ENCODE measurements at regions not wholly inside any gene's neighbourhood (a gene's known extent, or its start where the extent isn't known, plus 50 kb on each side); places are given as distances from the start of the nearest gene placed in this dataset.
"Not testable (repeated sequence)": the region's sequence is repeated elsewhere in the genome, so short reads cannot be mapped to it uniquely, and the experiment has no call there.

DNA sequence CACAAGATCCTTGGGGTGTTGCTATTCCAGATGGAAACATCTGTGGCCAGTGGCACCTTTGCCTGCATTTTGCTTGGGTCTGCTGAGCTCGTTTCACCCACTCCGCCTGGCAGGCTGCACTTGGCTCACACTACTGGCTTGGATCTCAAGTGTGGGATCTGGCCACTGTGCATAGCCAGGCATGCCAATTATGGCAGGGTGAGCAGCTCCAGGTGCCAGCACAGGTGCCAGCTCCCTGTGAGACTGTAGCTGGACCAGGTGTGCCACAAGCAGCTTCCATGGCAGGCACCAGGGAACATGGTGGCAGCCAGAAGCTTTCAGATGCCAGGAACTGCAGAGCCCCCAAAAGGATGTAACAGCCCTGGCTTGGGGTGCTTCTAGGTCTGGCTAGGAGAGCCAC is 463.8 kb upstream of the PABPC4L start:
- TF ChIP-seq JUND (IDR thresholded peaks at IDR 0.05; ENCODE audit: low read depth): no peak
- in situ Hi-C loops (cut with HindIII; ENCODE audit: low pct_unique_long_range_greater_than_20kb, low sequenced_read_pairs): no loop called here
- no peak for DNase-seq (ENCODE audit: low read depth in 1 of 2, low spot score in 1 of 2)

DNA sequence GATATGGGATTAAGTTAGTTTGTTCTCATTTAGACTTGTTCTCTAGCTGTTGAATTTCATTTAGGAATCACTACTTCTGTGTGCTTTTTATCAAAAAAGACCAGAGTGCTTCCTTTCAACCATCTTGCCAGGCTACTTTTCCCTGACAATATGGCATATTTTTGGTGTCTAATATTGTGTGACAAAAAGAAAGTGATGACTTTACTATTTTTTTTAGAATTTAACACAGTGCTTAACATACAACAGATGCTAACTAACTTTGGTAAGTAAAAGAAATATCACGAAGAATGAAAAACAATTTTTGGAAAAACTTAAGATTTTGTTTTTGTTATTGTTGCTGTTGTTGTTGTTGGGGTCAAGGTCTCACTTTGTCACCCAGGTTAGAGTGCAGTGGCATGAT is 462.2 kb upstream of the PABPC4L start:
- TF ChIP-seq JUND (IDR thresholded peaks at IDR 0.05; ENCODE audit: low read depth): no peak
- DNase-seq (ENCODE audit: low read depth in 1 of 2, low spot score in 1 of 2): no peak
- in situ Hi-C loops (cut with HindIII; ENCODE audit: low pct_unique_long_range_greater_than_20kb, low sequenced_read_pairs): no loop called here

DNA sequence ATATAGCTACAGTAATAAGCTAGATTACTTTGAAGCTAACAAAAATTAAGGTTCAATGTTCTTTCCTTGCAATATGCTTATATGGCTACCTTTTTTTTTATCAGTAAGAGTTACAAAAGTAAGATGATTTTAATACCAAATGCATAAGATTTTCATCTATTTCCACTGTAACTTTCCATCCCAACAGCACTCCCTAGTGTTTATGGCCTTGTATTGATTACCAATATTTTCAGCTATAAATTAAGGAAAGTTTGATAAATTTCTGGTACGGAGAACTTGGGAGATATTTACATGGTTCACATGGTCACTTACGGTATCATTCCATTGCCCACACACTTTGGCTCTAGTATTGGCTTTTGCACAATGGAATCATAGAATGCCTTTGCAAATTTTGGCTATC is 448.9 kb upstream of the PABPC4L start:
- no peak for TF ChIP-seq JUND (IDR thresholded peaks at IDR 0.05; ENCODE audit: low read depth)
- in situ Hi-C loops (cut with HindIII; ENCODE audit: low pct_unique_long_range_greater_than_20kb, low sequenced_read_pairs): no loop called here
- no peak for DNase-seq (ENCODE audit: low read depth in 1 of 2, low spot score in 1 of 2)

DNA sequence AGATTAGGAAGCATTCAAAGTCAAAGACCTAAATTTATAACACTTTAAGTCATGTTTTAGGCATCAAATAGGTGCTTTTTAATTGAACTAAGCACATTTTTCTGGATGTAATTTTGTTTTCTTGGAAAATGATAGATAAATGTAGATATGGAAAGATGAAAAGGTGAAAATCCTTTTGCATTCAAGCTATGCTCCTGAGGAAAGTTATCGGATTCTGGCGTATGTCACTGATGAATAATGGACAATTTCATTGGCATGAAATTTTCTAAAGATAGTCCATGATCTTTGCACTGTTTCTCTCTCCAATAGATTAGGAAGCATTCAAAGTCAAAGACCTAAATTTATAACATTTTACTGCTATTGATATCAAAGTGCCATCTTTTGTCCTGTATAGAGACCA is 444.2 kb upstream of the PABPC4L start:
- TF ChIP-seq JUND (IDR thresholded peaks at IDR 0.05; ENCODE audit: low read depth): no peak
- in situ Hi-C loops (cut with HindIII; ENCODE audit: low pct_unique_long_range_greater_than_20kb, low sequenced_read_pairs): no loop called here
- no peak for DNase-seq (ENCODE audit: low read depth in 1 of 2, low spot score in 1 of 2)

DNA sequence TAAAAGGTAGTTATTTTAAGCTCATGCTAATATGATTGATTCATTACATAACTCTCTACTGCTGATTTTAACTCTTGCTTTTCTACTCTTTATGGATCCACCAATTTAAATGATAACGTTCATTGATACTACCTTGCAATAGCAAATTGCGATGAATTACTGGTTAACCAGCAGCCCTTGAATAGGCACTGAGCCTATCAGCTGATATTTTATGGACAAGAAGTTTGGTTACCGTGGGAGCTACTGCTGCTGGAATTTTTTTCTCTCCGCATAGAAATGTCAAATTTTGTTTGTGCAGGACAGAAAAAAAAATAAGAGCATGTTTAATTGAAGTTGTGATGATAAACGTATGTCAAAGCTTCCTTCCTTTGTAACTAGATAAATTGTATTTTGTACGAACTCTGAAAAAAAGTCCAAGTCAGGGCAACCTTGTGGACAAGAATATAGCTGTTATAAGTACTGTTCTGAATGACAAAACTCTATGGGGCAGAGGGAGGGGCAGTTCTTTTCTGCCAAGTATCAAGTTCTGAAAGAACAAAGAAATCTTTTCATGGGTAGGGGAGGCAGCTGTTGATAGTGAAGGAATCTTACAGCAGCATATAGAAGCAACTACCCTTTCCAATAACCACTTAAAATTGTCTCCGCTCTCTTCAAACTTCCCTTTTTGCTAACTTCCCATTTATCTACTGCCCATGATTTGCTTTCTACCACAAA is 434.9 kb upstream of the PABPC4L start:
- in situ Hi-C loops (cut with HindIII; ENCODE audit: low pct_unique_long_range_greater_than_20kb, low sequenced_read_pairs): no loop called here
- TF ChIP-seq JUND (IDR thresholded peaks at IDR 0.05; ENCODE audit: low read depth): no peak
- no peak for DNase-seq (ENCODE audit: low read depth in 1 of 2, low spot score in 1 of 2)

DNA sequence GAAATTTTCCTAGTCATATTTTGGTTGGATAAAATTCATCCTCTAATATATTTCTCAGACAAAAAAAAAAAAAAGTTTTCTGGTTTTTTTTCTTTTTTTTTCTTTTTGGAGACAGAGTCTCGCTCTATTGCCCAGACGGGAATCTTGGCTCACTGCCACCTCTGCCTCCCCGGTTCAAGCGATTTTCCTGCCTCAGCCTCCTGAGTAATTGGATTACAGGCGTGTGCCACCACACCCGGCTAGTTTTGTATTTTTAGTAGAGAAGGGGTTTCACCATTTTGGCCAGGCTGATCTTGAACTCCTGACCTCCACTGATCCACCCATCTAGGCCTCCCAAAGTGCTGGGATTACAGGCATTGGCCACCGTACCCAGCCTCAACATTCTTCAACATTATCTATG is 432.7 kb upstream of the PABPC4L start:
- TF ChIP-seq JUND (IDR thresholded peaks at IDR 0.05; ENCODE audit: low read depth): no peak
- in situ Hi-C loops (cut with HindIII; ENCODE audit: low pct_unique_long_range_greater_than_20kb, low sequenced_read_pairs): no loop called here
- no peak for DNase-seq (ENCODE audit: low read depth in 1 of 2, low spot score in 1 of 2)

DNA sequence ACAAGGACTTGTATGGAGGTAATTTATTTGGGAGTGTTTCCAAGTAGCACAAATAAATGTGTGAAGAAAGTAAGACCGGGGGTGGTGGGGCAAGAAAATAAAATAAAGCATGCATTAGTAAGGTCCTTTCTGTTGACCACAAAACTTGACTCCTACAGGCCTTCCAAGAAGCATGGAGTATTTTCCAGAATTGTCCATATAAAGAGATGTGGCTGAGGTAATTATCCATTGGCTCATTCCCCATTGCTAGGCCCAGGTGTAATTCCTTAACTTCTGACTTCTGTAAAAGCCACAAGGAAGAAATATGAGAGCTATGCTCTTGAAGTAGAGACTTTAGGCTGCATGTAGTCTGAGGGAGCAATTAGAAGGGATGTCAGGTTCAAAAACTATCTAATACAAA is 430.5 kb upstream of the PABPC4L start:
- TF ChIP-seq JUND (IDR thresholded peaks at IDR 0.05; ENCODE audit: low read depth): no peak
- in situ Hi-C loops (cut with HindIII; ENCODE audit: low pct_unique_long_range_greater_than_20kb, low sequenced_read_pairs): no loop called here
- no peak for DNase-seq (ENCODE audit: low read depth in 1 of 2, low spot score in 1 of 2)

DNA sequence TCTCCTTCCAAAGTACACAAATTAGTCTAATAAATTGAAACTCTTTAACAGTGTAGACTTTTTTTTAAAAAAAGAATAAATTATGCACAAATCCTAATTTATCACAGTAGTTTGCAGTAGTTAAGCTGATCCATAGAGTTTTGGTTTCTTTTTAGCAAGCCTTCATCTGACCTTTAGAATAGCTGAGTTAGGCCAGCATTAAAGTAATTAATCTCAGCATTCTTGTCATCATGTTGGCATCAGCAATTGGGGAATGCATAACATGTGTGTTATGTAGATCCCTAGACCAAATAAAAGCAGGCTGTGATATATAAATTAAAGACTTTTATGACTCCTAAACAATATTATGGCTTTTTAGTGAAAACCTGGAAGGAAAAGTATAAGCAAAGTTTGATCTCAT is 426.5 kb upstream of the PABPC4L start:
- no peak for TF ChIP-seq JUND (IDR thresholded peaks at IDR 0.05; ENCODE audit: low read depth)
- in situ Hi-C loops (cut with HindIII; ENCODE audit: low pct_unique_long_range_greater_than_20kb, low sequenced_read_pairs): no loop called here
- no peak for DNase-seq (ENCODE audit: low read depth in 1 of 2, low spot score in 1 of 2)

DNA sequence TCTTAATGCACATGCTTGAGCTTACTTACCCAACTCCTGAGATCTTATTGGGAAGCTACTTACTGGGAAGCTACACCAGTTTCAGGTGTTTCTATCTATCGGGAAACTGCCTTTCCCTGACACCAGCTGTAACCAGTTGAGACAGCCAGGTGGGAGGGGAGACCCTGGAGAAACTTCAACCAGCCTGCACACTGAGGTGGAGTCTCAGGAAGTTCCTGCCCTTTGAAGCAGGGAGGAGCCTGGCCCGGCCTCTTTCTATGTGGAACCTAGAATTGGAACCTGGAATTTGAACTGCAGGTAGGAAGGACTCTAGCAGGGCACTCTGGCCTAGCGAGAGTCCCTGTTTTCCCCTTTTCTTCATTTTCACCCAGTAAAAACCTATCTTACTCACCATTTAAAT is 425.8 kb upstream of the PABPC4L start:
- in situ Hi-C loops (cut with HindIII; ENCODE audit: low pct_unique_long_range_greater_than_20kb, low sequenced_read_pairs): no loop called here
- DNase-seq (ENCODE audit: low read depth in 1 of 2, low spot score in 1 of 2): no peak
- no peak for TF ChIP-seq JUND (IDR thresholded peaks at IDR 0.05; ENCODE audit: low read depth)

DNA sequence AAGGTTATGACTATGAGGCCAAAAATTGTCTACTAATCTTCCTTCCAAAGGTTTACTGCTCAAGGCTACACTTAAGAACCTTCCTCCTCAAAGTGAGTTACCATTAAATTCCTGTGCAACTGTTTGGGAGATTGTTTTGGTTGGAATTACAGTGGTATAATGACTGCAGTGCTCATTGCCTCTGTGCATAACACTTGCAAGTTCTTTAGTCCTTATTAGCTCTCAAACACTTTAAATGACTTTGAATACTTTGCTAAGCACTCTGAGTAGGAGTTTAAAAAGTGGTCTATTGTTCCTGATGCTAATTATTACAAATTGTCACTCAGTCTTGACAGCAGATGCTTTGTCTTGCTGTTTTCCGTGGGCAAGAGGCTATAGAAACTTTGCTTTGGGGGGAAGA is 422.8 kb upstream of the PABPC4L start:
- in situ Hi-C loops (cut with HindIII; ENCODE audit: low pct_unique_long_range_greater_than_20kb, low sequenced_read_pairs): no loop called here
- no peak for DNase-seq (ENCODE audit: low read depth in 1 of 2, low spot score in 1 of 2)
- no peak for TF ChIP-seq JUND (IDR thresholded peaks at IDR 0.05; ENCODE audit: low read depth)

DNA sequence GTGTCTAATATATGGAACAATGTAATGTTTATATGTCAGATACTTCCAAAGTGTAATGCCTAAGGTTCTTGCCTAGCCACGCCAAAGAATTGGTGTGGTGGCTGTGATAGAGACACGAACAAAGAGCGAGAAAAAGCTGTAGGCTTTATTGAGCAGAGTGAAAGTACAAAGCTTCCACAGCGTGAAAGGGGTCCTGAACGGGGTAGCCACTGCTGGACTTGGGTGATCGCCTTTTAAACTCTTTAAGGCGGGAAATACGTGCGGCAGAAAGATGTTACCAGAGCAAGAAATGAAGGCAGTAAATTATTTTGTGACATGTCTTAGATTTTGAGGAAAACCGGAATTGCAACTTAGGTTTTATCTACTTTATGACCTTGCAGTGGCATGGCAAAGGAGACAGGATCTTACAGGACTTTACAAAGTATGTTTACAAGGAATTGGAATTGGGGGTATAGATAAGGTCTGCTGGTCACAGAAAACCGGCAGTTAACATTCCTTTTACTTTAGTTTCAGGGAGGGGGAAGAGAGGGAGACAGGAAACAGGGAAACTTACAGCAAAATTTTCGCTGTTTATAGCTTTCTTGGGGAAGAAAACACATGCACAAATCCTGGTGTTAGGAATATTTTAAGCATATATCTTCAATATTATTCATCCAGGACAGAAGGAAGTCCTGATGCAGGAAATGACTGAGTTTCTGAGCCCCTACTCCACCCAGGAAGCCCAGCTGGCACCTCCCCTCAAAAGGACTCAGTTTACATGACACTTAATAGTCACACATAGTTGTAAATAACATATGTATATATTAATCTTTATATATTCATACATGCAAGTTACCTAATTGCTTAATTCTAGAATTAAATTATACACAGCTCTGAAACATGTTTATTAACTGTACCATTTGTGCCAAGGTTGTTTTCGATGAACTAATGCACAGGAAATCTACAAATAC is 421.3 kb upstream of the PABPC4L start:
- in situ Hi-C loops (cut with HindIII; ENCODE audit: low pct_unique_long_range_greater_than_20kb, low sequenced_read_pairs); DNase-seq (ENCODE audit: low read depth in 1 of 2, low spot score in 1 of 2): not testable (repeated sequence)

DNA sequence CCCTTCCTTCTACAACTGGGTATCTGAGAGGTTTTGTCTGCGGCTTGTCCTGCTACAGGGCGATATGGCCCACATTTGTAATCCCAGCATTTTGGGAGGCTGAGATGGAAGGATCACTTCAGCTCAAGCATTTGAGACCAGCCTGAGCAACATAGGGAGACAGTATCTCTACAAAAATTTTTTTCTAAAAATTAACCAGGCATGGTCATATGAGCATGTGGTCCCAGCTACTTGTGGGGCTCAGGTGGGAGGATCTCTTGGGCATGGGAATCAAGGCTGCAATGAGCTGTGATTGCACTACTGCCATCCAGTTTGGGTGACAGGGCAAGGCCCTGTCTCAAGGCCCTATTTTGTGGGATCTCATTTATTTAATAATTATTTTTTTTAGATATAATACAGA is 420.6 kb upstream of the PABPC4L start:
- no peak for TF ChIP-seq JUND (IDR thresholded peaks at IDR 0.05; ENCODE audit: low read depth)
- in situ Hi-C loops (cut with HindIII; ENCODE audit: low pct_unique_long_range_greater_than_20kb, low sequenced_read_pairs): no loop called here
- no peak for DNase-seq (ENCODE audit: low read depth in 1 of 2, low spot score in 1 of 2)

DNA sequence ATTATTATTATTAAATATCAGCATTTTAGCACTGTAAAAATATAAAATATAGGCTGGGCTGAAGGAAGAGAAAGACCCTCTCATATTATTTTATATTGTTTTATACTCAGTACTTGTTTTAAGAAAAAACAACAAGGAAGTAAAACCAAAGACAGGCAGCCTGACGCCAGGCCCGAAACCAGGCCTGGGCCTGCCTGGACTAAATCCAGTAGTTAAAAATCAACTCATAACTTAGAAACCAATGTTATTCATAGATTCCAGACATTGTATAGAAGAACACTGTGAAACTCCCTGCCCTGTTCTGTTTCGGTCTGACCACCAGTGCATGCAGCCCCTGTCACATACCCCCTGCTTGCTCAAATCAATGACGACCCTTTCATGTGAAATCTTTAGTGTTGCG is 420.1 kb upstream of the PABPC4L start:
- in situ Hi-C loops (cut with HindIII; ENCODE audit: low pct_unique_long_range_greater_than_20kb, low sequenced_read_pairs); DNase-seq (ENCODE audit: low read depth in 1 of 2, low spot score in 1 of 2): not testable (repeated sequence)

Data from T47D (cell line).